ACC112 (cell line): ENCODE measurements at regions not wholly inside any gene's neighbourhood (a gene's known extent, or its start where the extent isn't known, plus 50 kb on each side); places are given as distances from the start of the nearest gene placed in this dataset.
"Not testable (repeated sequence)": the region's sequence is repeated elsewhere in the genome, so short reads cannot be mapped to it uniquely, and the experiment has no call there.

Experiments
- H2AFZ ChIP-seq: fragments of 200-600 bp; sonication (generic); one replicate; pipeline ENCODE4 v1.6.0; 2017; ENCODE audit warnings: antibody characterized with exemption, low read length; ENCODE audit not compliant: unreplicated experiment
- H3K27ac ChIP-seq: fragments of 200-600 bp; sonication (generic); 2 replicates; pipeline ENCODE4 v1.5.1; 2014; ENCODE audit warnings: low read depth, mild to moderate bottlenecking, antibody characterized with exemption, low read length, moderate library complexity
- H3K27me3 ChIP-seq: fragments of 200-600 bp; sonication (generic); 2 replicates; pipeline ENCODE4 v1.6.1; 2014; ENCODE audit warnings: mild to moderate bottlenecking, antibody characterized with exemption, low read length, moderate library complexity, mixed read lengths; ENCODE audit not compliant: insufficient read depth
- H3K36me3 ChIP-seq: fragments of 200-600 bp; sonication (generic); 2 replicates; pipeline ENCODE4 v1.6.1; 2016; ENCODE audit warnings: mild to moderate bottlenecking, antibody characterized with exemption, low read length, moderate library complexity, mixed read lengths; ENCODE audit not compliant: insufficient read depth
- H3K4me1 ChIP-seq: fragments of 200-600 bp; sonication (generic); one replicate; pipeline ENCODE4 v1.6.1; 2016; ENCODE audit warnings: low read length, mixed read lengths; ENCODE audit not compliant: insufficient read depth, unreplicated experiment, control insufficient read depth
- H3K4me3 ChIP-seq: fragments of 200-600 bp; sonication (generic); 2 replicates; pipeline ENCODE4 v1.5.1; 2014; ENCODE audit warnings: mild to moderate bottlenecking, low read depth, low read length
- H3K79me2 ChIP-seq: fragments of 200-600 bp; sonication (generic); one replicate; pipeline ENCODE4 v1.6.0; 2016; ENCODE audit warnings: low read length; ENCODE audit not compliant: control insufficient read depth, unreplicated experiment, insufficient read depth

DNA sequence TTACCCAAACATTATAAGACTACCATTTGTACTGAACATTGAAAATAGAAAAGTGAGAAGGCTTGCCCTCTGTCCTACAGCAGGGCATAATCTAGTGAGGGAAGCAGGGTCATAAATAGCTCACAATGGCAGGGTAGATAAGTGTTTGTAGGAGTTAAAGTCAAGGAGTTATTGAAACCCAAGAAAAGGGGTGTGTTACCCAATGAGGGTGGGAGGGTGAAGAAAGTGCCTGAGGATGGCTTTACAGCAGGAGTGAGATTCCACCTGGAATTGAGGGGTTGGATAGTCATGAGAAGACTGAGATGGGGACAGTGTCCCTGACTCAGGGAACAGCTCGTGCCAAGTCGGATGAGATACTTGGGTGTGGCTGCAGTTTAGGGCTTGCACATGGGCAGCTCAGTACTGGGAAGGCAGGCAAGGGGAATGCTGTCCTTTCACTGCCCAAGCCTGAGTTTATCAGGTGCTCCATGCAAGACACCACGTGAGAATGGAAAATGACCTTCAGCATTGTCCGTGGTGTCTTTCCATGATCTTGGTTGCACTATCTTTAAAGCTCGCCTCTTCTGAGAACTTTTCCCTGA lies 393.2 kb upstream of the MAF start:
- peaks cover 3% of the 10 kb centered on the region; the same call in 1 of the 2 replicates for H3K27me3 ChIP-seq
- no peaks in the 10 kb centered on the region for H3K79me2 ChIP-seq
- no peak overlapping the region for H3K4me3 ChIP-seq
- H3K36me3 ChIP-seq = no peaks in the 10 kb centered on the region
- no peak overlapping the region for H2AFZ ChIP-seq
- no peaks in the 10 kb centered on the region for H3K4me1 ChIP-seq
- no peak overlapping the region for H3K27ac ChIP-seq

DNA sequence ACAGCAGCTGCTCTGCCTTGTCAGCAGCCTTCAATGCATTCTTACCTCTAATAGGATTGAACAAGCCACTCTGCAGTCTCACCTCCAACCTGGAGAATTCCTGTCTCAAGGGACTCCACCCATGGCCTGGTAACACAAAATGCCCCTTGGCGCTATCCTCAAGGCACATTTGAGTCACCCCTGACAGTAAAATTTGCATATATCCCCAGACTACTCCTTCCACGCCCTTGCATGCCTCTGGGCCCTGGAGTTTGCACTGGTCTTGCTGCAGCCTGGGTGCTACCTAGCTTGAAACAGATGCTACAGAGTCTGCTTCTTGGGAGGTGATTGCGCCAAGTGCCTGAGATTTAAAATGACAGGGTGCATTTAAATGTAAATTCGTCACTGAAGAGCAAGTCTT lies 391.4 kb upstream of the MAF start:
- Histone ChIP-seq H3K36me3 (no peaks in the 10 kb centered on the region), H3K4me1 (no peaks in the 10 kb centered on the region), H3K27ac (no peak overlapping the region), H3K79me2 (no peaks in the 10 kb centered on the region), H3K27me3 (peaks cover 3% of the 10 kb centered on the region; the same call in 1 of the 2 replicates), H2AFZ (no peak overlapping the region), H3K4me3 (no peak overlapping the region)

DNA sequence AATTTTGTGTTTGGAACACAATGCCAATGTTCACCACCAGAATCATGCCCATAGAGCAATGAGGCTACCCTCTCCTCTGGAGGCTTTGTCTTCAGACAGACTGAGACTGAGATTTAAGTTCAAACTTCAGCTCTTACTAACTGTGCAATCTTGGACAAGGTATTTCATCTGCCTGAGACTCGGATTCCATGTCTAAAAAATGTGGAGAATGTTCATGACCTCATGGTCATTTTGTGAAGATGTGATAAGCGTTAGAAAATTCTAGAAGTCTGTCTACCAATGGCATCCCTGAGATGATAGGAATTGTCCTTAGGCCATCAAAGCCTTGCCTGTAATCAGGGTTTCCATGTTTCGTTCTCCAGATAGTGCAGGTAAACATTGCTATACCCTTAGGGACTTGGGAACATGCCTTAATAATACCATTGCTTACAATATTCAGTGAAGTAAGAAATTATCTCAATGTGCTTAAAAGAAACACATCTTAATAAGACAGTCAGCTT lies 388.2 kb upstream of the MAF start:
- Histone ChIP-seq H3K27me3 (no peaks in the 10 kb centered on the region), H3K4me1 (no peaks in the 10 kb centered on the region), H3K4me3 (no peak overlapping the region), H2AFZ (no peak overlapping the region), H3K79me2 (no peaks in the 10 kb centered on the region), H3K36me3 (no peaks in the 10 kb centered on the region), H3K27ac (no peak overlapping the region)

- Histone ChIP-seq H3K4me1 (no peaks in the 10 kb centered on the region), H3K27ac (no peak overlapping the region), H3K36me3 (no peaks in the 10 kb centered on the region), H3K79me2 (no peaks in the 10 kb centered on the region), H3K4me3 (no peak overlapping the region), H3K27me3 (no peaks in the 10 kb centered on the region), H2AFZ (no peak overlapping the region)
Measured at GRCh38 chr16:79988089-79988488, 387.6 kb upstream of the MAF start.

GRCh38 chr16:79986352-79986751 lies 385.8 kb upstream of the MAF start:
- Histone ChIP-seq H3K36me3 (no peaks in the 10 kb centered on the region), H2AFZ (no peak overlapping the region), H3K4me3 (no peak overlapping the region), H3K27me3 (no peaks in the 10 kb centered on the region), H3K4me1 (no peaks in the 10 kb centered on the region), H3K27ac (no peak overlapping the region), H3K79me2 (no peaks in the 10 kb centered on the region)

- Histone ChIP-seq H3K36me3 (no peaks in the 10 kb centered on the region), H3K27ac (no peak overlapping the region), H3K27me3 (no peaks in the 10 kb centered on the region), H3K79me2 (no peaks in the 10 kb centered on the region), H3K4me3 (no peak overlapping the region), H2AFZ (no peak overlapping the region), H3K4me1 (no peaks in the 10 kb centered on the region)
Measured at GRCh38 chr16:79985606-79986005, 385.1 kb upstream of the MAF start.

GRCh38 chr16:79984149-79984548 lies 383.6 kb upstream of the MAF start:
- H3K4me1 ChIP-seq, H3K36me3 ChIP-seq, H3K4me3 ChIP-seq, H2AFZ ChIP-seq, H3K27ac ChIP-seq, H3K27me3 ChIP-seq, H3K79me2 ChIP-seq: not testable (repeated sequence)

GRCh38 chr16:79982862-79983261 lies 382.3 kb upstream of the MAF start:
- no peaks in the 10 kb centered on the region for H3K36me3 ChIP-seq

DNA sequence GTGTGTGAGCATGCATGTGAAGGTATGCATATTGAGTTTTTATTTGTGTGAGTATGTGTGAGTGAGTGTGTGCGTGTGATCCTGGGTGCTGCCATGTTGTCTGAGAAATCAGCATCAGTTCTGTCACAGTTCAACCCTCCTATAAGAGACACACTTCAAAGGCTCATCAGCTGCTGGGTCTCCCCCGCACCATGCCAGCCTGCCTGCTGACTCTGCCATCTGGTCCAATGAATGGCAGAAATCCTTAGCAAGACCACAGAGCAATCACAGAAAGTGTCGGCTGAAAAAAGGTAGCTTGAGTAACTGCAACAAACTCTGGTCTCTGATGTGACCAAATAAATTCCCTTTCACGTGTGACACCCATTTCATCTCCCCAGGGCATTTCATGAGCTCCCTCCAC lies 381.8 kb upstream of the MAF start:
- Histone ChIP-seq H3K4me1 (no peaks in the 10 kb centered on the region), H3K36me3 (no peaks in the 10 kb centered on the region), H2AFZ (no peak overlapping the region), H3K79me2 (no peaks in the 10 kb centered on the region), H3K4me3 (no peak overlapping the region), H3K27me3 (no peaks in the 10 kb centered on the region), H3K27ac (no peak overlapping the region)

More at GRCh38 chr16:79982862-79983261, 382.3 kb upstream of the MAF start:
- Histone ChIP-seq H3K79me2 (no peaks in the 10 kb centered on the region), H2AFZ (no peak overlapping the region), H3K27me3 (no peaks in the 10 kb centered on the region), H3K27ac (no peak overlapping the region), H3K4me1 (no peaks in the 10 kb centered on the region), H3K4me3 (no peak overlapping the region)

DNA sequence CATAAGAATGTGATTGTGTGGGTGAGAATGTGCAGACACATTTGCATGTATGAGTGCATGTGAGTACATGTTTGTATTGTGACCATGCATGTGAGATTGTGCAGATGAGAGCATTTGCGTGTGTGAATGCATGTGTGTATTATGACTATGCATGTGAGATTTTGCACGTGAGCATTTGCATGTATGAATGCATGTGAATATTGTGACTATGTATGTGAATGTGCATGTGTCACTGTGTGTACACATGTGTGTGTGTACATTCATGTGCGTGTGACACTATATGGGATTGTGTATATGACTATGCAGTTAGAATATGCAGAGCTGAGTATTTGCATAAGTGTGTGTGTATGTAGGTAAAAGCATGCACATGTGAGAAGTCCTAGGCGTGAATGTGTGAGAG lies 381.3 kb upstream of the MAF start:
- no peaks in the 10 kb centered on the region for H3K79me2 ChIP-seq
- H3K4me1 ChIP-seq = no peaks in the 10 kb centered on the region
- H3K27me3 ChIP-seq = no peaks in the 10 kb centered on the region
- no peak overlapping the region for H2AFZ ChIP-seq
- H3K36me3 ChIP-seq = no peaks in the 10 kb centered on the region
- no peak overlapping the region for H3K4me3 ChIP-seq
- no peak overlapping the region for H3K27ac ChIP-seq

DNA sequence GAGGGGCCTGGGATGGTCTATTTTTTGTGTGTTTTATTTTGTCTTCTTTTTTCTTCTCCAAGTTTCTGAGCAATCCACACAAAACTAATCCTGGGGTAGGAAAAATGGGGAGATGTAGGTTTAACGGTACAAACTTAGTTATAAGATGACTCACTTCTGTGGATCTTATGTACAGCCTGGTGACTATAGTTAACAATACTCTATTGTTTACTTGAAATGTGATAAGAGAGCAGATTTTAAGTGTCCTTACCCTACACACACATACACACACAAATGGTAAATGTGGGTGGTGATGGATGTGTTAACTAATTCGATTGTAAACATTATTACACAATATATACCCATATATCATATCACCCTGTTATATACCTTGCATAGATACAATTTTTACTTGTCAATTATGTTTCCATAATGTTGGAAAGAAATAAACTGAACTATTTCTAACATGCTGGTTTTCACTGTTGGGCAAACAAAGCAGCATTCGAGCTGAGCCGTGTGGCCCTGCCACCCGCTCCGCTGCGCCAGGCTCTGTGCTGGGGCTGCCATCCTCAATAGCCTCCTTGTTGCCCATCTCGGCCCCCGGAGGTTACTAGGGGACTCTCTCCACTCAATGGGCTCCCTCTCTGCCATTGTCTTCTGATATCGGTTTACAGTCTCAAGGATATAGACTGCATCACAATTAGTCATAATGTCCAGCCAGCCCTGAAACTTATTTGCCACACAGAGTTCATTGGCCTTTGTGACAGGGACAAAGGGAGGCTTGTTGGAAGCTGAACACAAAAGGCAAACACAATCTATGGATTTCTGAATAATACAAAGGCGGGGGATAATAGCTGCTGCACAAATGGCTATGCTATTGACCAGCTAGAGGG lies 380.3 kb upstream of the MAF start:
- no peak overlapping the region for H2AFZ ChIP-seq
- H3K4me3 ChIP-seq = no peak overlapping the region
- no peaks in the 10 kb centered on the region for H3K79me2 ChIP-seq
- no peaks in the 10 kb centered on the region for H3K27me3 ChIP-seq
- no peaks in the 10 kb centered on the region for H3K36me3 ChIP-seq
- H3K4me1 ChIP-seq = no peaks in the 10 kb centered on the region
- H3K27ac ChIP-seq = no peak overlapping the region
